HG03045 (cell line): ENCODE measurements at regions not wholly inside any gene's neighbourhood (a gene's known extent, or its start where the extent isn't known, plus 50 kb on each side); places are given as distances from the start of the nearest gene placed in this dataset.
"Not testable (repeated sequence)": the region's sequence is repeated elsewhere in the genome, so short reads cannot be mapped to it uniquely, and the experiment has no call there.

ENCODE experiments used
- ATAC-seq: cut with Tn5 transposase; IDR thresholded peaks from one replicate; pipeline ENCODE4 v1.9.1; 2021; ENCODE audit warnings: mild to moderate bottlenecking, moderate library complexity; ENCODE audit not compliant: unreplicated experiment

DNA sequence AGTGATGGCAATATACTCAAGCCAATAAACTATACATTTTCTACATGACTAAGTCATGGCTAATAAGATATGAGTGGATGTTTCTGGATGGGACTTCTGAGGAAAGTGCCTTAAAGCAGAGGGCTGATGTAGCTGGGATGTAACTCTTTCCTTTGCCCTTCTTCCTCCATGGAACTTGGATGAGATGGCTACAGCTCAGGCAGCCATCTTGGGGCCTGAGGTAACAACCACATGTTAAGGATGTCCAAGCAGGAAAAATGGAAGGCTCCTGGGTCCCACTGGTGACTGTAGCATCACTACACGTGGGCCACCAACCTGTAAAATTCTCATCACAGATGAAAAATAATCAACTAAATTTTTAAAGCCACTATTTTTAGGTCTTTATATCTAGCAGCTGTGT is 54.4 kb upstream of the GRIP1 start:
- no peak for ATAC-seq

DNA sequence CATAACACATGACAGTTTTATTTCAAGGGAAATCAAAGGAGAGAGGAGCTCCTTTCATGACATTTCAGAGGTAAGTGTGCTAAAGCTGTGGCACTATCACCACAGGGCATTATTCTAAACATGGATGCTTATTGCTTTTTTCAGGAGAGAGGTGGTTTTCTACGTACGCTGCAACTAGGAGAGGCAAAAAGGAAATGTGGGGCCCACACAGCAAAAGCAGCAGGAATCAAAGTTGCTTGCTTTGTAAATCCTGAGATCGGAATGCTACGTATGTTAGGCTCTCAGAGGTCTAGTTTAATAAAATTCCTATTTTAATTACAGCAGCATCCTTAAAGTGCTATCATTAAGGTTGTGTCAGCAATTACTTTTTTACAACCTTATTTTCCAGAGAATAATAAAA is 55.0 kb upstream of the GRIP1 start:
- no peak for ATAC-seq

DNA sequence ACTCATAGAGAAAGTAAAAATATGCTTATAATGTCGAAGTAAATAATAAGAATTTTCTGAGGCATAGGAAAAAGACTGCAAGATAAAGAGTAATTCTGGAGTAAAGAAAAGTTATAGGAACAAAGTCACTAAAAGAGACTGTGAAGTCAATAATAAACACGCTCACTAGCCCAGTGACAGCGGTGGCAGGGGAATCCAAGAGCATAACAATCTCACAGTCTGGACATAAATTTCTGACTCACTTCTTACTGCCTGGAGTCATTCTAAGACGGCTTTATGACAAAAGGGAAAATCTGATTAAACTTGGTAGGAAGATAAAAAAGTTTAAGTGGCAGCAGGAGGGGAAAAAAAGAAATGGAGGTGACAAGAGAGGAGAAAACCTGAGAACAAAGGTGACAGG is 56.4 kb upstream of the GRIP1 start:
- ATAC-seq: no peak

DNA sequence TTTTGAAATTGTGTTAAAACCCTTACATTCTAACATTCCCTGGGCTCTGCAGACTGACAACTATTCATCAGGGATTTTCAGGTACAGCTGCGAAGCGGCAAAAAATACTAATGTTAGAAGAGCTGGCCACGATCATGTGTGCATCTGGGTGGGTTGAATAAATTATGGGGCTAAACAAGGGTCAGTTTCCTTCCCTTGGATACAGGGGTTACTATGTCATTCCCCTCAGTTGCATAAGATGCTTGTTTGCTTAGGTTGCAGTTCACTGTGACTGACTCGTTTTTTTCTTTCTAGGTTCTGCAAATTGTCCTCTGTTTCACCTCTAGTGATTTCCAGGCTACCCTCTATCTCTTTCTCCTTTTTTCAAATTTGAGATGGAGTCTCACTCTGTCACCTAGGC is 58.1 kb upstream of the GRIP1 start:
- no peak for ATAC-seq

DNA sequence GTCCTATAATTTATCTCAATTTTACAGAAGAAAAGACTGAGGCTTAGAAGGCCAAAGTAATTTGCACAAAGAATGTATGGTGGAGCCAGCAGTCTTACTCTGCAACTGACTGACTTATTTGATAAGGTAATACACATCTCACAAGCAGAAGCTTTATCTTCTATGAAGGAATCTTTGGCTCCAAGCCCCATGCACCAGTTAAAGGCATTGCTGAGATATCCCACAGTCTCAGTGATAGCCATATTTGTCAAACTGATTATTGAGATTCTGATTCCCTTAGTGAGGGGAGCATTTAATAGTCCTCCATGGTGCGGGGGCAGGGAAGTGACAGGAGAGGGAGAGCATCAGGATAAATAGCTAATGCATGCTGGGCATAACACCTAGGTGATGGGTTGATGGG is 60.4 kb upstream of the GRIP1 start:
- ATAC-seq: no peak

DNA sequence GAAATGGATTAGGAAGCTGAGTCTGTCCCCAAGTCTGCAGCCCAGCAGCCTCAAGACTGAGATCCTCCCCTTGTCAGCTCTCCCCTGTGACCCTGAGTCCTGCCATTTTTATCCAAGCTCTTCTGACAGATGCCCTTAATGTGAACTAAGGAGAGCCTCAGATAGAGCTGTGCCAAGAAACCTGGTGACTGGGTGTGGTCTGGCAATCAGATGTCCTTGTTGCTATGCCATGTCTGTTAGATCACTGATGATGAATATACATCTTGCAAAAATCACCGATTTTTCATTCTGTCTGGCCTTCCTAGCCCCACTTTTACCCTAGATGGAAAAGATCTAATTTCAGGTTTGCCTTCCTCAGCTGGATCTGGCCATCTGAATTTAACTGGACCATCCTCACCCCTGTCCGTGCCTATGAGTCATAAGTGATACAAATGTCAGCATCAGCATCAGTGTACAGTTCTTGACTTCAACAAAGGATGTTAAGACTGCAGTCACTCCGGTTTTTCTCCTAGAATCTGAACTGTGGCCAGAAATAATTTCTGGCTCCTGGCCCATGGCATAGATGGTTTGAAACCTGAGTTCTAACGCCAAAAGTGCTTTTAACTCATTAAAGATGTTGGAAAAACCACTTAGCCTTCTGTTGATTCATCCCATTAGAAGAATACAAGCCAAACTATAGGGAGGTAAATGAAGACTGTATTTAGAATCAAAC is 61.2 kb upstream of the GRIP1 start:
- ATAC-seq: no peak

DNA sequence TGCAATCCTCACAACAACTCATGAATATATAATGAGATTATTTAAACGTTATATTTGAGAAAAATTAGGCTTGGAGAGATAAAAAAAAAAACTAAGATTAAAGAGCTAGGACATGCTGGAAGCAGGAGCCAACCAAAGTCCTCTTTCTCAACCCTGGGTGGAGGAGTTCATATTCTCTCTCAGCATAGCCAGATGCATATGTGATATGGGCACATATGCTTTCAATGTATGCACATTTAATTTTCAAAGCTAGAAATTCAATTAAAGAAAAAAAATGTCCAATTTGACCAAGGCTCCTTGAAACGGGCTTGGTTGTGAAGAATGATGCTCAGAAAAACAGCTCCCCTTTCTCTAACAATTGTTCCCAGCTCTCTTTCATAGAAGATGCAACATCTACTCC is 61.9 kb upstream of the GRIP1 start:
- no peak for ATAC-seq

DNA sequence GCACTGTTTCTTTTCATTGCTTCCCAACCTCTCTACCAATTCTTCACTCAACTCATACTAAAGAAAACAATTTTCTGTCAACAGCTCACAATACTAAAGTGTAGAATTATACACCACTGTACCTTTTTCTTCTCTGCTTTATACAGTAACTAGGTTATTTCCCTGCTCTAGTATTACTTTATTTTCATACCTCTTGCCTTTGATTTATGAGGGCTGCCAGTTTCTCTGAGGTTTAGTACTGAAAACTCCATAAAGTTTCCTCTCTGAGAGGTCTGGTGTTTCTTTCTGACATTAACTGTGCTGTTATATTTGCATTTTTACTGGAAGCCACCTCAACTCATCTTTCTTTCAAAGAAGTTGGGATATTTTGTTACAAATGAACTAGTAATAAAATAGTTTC is 63.0 kb upstream of the GRIP1 start:
- ATAC-seq: no peak

DNA sequence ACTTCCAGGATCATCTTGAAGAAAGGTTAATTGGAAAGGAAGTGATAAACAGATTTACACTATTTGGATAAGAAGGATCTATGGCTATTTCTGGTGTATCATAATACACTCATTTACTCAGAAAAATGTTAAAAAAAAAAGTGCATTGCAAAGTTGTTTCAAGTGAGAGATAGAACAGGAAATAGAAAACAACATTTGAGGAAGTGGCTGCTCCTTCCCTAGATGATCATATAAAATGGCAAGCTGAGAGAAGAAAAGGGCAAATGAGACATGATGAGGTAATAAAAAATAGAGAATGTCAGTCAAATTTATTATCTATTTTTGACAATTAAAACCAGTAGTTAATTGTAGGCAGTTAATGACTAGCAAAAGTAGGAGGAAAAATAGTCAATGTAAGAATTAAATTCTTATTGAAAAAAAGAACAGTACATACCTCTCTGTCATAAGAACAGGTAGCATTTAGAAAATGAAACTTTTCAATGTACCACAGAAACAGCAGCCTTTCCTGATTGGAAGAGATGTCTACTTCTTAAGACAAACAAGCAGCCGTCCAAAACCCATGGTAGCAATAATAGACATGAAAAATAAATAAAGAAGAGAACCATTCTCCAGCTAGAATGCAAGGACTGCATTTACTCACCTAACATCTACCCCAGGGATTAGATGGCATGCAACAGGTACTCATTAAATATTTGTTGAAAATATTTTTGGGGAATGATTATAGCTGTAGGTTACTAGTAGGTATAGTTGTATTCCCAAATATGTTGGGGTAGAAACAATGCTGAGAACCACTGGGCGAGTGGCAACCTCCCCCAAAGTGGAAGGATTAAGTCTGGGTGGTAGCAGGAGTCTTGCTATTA is 63.9 kb upstream of the GRIP1 start:
- no peak for ATAC-seq

DNA sequence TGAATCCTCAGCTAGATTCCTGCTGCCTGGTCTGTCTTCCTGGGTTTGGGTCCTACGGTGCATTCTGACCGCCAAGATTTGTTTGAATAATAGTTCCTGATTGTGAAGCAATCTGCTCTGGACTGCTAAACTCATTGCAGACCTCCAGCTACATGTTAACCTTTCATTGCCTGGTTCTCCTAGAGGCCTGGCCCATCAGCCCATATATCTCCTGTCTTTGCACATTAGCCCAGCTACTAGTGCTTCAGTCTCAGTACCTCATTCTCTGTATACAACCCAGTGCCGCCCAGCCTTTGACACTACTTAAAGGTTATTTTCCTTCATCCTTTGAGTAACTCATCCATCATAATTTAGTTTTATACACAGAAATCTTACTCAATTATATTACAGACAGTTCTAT is 65.6 kb upstream of the GRIP1 start:
- ATAC-seq: no peak

DNA sequence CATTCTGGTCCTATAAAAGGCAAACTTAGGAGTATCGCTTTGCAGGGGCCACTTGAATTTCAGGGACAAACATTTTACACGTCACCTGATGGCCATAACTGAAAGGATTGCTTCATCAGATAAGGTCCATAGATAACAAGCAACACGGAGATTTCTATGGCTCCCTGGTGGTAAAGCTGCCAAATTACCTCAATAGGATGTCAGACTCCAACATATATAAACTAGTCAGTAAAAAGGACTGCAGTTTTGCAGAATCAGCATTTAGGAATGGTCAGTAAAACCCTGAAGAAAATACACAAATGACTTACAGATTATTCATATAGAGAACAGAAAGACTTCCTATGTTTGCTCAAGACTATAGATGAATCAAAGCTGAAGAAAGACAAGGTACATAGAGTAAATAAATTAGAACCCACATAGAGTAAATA is 66.1 kb upstream of the GRIP1 start:
- ATAC-seq: no peak

DNA sequence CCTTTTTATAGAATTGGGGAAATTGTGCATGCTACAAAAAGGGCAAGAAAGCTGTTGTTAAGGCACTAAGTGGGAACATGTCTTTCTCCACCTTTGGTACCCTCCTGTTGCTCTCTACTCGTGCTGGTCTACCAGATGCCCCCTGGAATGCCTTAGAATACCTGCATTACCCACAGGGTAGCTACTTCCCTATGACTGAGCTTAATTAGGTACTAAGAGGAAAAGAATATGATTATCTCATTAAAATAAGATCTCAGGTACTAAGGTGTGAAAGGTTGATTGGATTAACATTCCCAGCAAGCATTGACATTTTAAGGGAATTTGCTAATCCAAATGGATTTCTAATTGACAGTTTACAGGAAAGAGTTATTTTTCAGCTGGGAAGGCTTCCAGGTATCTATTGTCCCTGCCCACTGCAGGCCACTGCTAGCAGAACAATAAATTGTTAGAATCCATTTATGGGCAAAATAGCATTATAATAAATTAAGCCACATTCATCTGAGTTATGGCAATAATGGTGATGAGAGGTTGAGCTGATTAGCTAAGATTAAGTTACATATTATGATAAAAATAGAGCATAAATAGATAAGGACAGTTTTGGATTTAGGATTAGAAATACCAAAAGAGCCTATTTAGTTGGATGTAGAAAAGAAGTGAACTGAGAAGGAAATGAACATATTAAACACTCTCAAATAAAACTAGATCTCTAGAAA is 67.8 kb upstream of the GRIP1 start:
- ATAC-seq: no peak

DNA sequence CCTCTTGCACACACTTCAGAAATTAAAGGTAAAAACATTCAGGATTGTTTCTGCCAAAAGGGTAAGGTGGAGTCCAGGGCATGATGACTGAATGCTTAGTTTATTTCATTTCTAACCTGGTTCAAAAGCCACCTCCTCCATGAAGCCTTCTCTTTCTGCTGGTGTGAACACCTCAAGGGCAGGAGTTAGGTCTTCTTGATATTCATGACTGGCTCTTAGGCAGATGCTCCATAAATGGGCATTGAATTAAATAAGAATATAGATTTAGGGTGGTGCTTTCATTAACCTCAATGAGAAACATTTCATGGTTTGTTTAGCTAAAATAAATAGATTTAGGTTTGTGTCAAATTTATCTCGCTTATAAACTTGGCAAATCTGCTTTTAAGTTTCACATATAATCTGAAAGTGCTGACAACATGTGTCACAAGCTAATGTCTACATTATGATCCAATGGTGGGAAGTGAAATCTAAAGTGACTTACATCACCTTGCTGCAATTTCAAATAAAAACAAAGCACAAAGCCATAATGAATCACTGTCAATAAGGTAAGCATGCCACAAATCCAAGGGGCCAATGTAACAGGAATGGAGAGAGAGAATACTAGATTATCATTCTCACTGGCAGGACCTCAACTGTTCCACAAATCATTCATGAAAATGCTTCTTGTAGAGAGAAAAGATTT is 72.7 kb upstream of the GRIP1 start:
- no peak for ATAC-seq

DNA sequence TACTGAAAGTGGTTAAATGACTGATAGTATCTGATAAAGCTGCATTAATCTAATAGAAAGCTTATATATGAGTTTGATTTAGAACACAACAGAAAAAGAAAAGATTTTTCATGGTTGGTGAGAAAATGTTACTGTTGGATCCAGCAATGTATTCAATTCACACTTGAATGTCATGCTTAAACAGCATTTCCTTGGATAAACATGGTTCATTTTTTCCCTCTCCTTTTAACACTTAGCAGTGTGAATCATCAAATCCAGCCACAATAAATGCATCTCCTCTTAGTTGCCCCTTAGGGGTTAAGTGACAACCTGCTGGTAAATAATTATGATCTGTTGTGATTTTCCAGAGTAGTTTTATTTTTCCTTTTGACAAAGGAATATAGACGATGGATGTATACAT is 74.9 kb upstream of the GRIP1 start:
- no peak for ATAC-seq

DNA sequence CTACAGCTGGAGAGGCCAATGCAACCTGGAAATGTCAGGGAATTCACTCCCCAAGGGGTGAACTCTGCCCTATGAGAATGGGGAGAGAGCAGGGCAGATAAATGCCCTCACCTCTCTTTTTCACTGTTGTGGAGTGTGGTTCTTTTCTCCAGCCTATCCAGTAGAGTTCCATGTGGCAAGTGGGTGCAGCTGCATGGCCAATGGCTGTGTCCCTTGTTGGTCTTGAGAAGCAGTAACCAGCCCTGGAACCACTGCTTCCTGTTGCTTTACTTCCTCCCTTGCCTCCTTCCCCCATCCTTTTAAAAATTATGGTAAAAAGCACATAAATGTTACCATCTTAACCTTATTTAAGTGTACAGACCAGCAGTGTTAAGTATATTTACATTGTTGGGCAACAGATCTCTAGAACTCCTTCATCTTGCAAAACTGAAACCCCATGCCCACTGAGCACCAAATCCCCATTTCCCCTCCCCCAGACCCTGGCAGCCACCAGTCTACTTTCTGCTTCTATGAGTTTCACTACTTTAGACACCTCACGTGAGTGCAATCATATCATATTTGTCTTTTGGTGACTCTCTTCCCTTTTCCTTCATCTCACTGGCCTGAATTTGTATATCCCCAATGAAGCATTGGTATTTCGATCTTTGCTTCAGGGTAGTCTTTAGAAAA is 77.0 kb upstream of the GRIP1 start:
- ATAC-seq: no peak

DNA sequence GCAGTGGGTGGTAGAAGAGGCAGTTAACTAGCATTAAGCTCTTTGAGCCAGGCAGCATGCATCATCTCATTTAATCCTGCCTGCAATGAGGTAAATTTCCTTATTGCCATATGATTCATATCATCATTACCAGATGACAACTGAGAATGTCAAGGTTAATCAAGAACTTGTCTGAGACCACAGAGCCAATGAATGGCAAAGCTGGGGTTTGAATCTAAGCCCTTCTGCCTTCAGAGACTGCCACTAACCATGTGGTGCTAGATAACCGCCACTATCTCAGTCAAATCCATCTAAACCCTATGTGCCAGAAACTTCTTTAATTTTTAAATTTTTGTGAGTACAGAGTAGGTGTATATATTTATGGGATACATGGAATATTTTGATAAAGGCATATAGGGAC is 77.8 kb upstream of the GRIP1 start:
- ATAC-seq: no peak

DNA sequence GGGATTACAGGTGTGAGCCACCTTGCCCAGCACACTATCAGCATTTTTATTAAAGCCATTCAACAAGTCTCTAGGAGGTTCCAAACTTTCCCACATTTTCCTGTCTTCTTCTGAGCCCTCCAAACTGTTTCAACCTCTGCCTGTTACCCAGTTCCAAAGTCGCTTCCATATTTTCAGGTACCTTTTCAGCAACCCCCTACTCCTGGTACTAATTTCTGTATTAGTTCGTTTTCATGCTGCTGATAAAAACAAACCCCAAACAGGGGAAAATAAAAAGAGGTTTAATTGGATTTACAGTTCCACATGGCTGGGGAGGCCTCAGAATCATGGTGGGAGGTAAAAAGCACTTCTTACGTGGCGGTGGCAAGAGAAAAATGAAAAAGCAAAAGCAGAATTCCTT is 81.2 kb upstream of the GRIP1 start:
- ATAC-seq: not testable (repeated sequence)

DNA sequence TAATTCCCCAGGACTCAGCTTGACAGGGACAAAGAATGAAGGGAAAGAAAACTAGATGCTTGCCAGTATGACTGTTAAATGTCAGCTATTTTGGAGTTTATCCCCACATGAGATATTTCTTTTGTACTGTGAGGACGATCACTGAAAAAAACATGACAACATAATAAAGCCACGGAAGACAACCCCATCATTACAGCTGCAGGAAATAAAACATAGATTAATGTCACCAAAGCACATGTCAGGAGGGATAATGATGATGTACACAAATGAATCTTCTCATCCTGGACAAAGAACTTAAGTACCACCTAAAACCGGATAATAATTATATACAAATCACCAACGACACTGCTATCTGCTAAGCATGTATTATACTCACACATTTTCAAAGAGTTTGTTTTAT is 84.6 kb upstream of the GRIP1 start:
- ATAC-seq: no peak

DNA sequence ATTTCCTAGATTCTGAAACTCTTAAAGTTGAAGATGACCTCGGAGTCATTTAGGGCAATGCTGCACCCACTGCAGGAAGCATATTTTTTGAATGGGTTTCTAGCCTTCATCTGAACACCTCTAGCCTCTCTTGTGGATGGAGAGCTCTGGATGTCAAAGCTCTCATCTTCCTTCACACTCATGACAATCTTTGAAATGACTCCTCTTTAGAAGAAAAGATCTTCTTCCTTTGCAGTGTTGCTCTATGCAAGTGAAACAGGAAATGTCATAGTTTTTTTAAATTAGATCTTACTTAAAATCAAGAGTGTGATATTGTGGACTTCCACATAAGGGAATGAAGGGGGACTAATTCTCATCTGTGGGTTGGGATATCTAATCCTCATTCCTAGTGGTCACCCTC is 86.3 kb upstream of the GRIP1 start:
- ATAC-seq: no peak

DNA sequence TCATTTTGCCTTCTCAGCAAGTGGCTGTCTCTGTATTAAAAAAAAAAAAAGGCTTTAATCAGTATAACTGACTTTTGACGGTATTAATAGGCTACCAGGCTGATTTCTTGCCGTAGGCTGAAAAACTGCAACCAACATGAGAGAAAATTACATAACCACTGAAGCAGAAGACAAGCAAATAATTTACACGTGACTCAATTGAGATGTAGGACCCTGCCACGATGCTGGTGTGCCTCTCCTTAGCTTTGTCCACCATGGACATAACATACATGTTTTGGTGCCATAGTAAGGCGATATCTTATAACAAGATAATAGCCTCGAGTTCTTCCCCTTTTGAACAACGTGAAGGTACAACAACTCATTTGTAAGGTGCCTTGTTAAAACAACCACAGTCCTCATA is 88.7 kb upstream of the GRIP1 start:
- no peak for ATAC-seq

DNA sequence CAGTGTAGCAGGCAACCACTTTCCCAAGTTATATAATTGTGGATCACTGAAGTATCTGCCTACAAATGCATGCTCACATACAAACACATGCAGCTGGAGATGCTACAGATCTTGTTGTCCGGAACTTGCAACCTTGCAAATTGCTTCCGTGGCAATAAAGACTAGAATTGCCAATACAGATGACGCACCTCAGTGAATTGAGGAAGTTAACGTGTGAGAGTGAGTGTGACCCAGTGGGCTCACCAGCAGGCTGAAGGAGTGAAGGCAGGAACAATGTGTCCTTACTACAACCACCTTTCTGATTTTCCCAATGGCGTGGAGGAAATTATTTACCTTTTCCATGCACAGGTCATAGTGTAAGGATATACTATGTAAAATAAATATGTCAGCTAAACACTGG is 89.4 kb upstream of the GRIP1 start:
- ATAC-seq: no peak
